ENCODE measurements at regions not wholly inside any gene's neighbourhood (a gene's known extent, or its start where the extent isn't known, plus 50 kb on each side); places are given as distances from the start of the nearest gene placed in this dataset.

- ATAC-seq (no peak), DNase-seq (no peak)
- H3K4me3 ChIP-seq, result no peak overlapping the region
- no peaks in the 10 kb centered on the region for H3K9me3 ChIP-seq
- no peaks in the 10 kb centered on the region for H3K27me3 ChIP-seq
- intact Hi-C loops (cut with DNase I; ENCODE audit: low total_unique reads), result no loop called here
- TF ChIP-seq CTCF (IDR thresholded peaks at IDR 0.05 in 4 of 5, conservative IDR thresholded peaks at IDR 0.05 in 1 of 5), result no peak
- TF ChIP-seq POLR2A (IDR thresholded peaks at IDR 0.05), result no peak
- H3K27ac ChIP-seq, result no peak overlapping the region
- no peaks in the 10 kb centered on the region for H3K4me1 ChIP-seq
- H3K36me3 ChIP-seq, result no peaks in the 10 kb centered on the region
- in situ Hi-C loops (cut with MboI; ENCODE audit: low sequenced_read_pairs in 4 of 4), result no loop called here
Measured at GRCh38 chr12:25752710-25753309, 199.7 kb upstream of the LMNTD1 start.

- H3K4me1 ChIP-seq, result no peaks in the 10 kb centered on the region
- H3K9me3 ChIP-seq, result no peaks in the 10 kb centered on the region
- in situ Hi-C loops (cut with MboI; ENCODE audit: low sequenced_read_pairs in 4 of 4) (no loop called here), intact Hi-C loops (cut with DNase I; ENCODE audit: low total_unique reads) (no loop called here)
- H3K27me3 ChIP-seq, result no peaks in the 10 kb centered on the region
- TF ChIP-seq POLR2A (IDR thresholded peaks at IDR 0.05) (no peak), CTCF (IDR thresholded peaks at IDR 0.05 in 4 of 5, conservative IDR thresholded peaks at IDR 0.05 in 1 of 5) (no peak)
- ATAC-seq (no peak), DNase-seq (no peak)
- no peak overlapping the region for H3K27ac ChIP-seq
- no peaks in the 10 kb centered on the region for H3K36me3 ChIP-seq
- H3K4me3 ChIP-seq, result no peak overlapping the region
Measured at GRCh38 chr12:25755136-25755970, 202.3 kb upstream of the LMNTD1 start.

GRCh38 chr12:25755971-25756260 lies 202.6 kb upstream of the RASSF8 start:
- no peak for ATAC-seq
- no peak overlapping the region for H3K27ac ChIP-seq
- H3K27me3 ChIP-seq, result no peaks in the 10 kb centered on the region
- no peak for TF ChIP-seq CTCF (IDR thresholded peaks at IDR 0.05 in 4 of 5, conservative IDR thresholded peaks at IDR 0.05 in 1 of 5)
- no peak for TF ChIP-seq POLR2A (IDR thresholded peaks at IDR 0.05)
- intact Hi-C loops (cut with DNase I; ENCODE audit: low total_unique reads) (no loop called here), in situ Hi-C loops (cut with MboI; ENCODE audit: low sequenced_read_pairs in 4 of 4) (no loop called here)
- no peak for DNase-seq
- H3K36me3 ChIP-seq, result no peaks in the 10 kb centered on the region
- H3K9me3 ChIP-seq, result no peaks in the 10 kb centered on the region
- H3K4me1 ChIP-seq, result no peaks in the 10 kb centered on the region
- no peak overlapping the region for H3K4me3 ChIP-seq

GRCh38 chr12:25757037-25757665 lies 201.3 kb upstream of the RASSF8 start:
- Histone ChIP-seq H3K36me3 (no peaks in the 10 kb centered on the region), H3K4me1 (no peaks in the 10 kb centered on the region), H3K27me3 (no peaks in the 10 kb centered on the region), H3K9me3 (no peaks in the 10 kb centered on the region), H3K4me3 (no peak overlapping the region), H3K27ac (no peak overlapping the region)
- DNase-seq (no peak), ATAC-seq (no peak)
- TF ChIP-seq POLR2A (IDR thresholded peaks at IDR 0.05) (no peak), CTCF (IDR thresholded peaks at IDR 0.05 in 4 of 5, conservative IDR thresholded peaks at IDR 0.05 in 1 of 5) (no peak)
- in situ Hi-C loops (cut with MboI; ENCODE audit: low sequenced_read_pairs in 4 of 4), result no loop called here
- intact Hi-C loops (cut with DNase I; ENCODE audit: low total_unique reads), result no loop called here

All from gastrocnemius medialis (tissue), 4 donors.